Caco-2 (cell line): ENCODE measurements at regions not wholly inside any gene's neighbourhood (a gene's known extent, or its start where the extent isn't known, plus 50 kb on each side); places are given as distances from the start of the nearest gene placed in this dataset.

Experiments
- BruUV-seq: library from RNA; stranded (reverse); fragments of 400-500 nt; replicated peaks from 2 replicates; lab custom pipeline; 2021; lab: Mats Ljungman, UMichigan
- CTCF ChIA-PET: fragments of 300-600 bp; sonication (Branson Sonifier 250); formaldehyde crosslinking; loops from one replicate; lab custom pipeline; 2022; ENCODE audit warnings: antibody characterized with exemption; lab: Charles Lee
- POLR2A ChIA-PET: fragments of 300-600 bp; sonication (Branson Sonifier 250); formaldehyde crosslinking; loops from one replicate; lab custom pipeline; 2022; ENCODE audit warnings: antibody characterized with exemption; lab: Charles Lee
- DNase-seq, 2 experiments: peaks; one replicate each; pipeline versions ENCODE4 v3.0.0 to v3.0.0-alpha.2; 2020 to 2022
- H3K27me3 ChIP-seq: replicated peaks from 2 replicates; pipeline ENCODE4 v1.6.0; 2011; ENCODE audit warnings: low read length; ENCODE audit not compliant: control insufficient read depth, insufficient read depth
- H3K36me3 ChIP-seq: 2 replicates; pipeline ENCODE4 v1.5.1; 2011; ENCODE audit warnings: low read length; ENCODE audit not compliant: control insufficient read depth, insufficient read depth
- H3K4me1 ChIP-seq: fragments of 250-450 bp; sonication (Bioruptor Pico); 2 replicates; pipeline ENCODE4 v1.5.1; 2020; ENCODE audit warnings: mild to moderate bottlenecking
- H3K4me3 ChIP-seq: 2 replicates; pipeline ENCODE4 v1.5.1; 2011; ENCODE audit warnings: low read depth, mild to moderate bottlenecking, control low read depth, low read length
- H3K9me3 ChIP-seq: fragments of 250-450 bp; sonication (Bioruptor Pico); 2 replicates; pipeline ENCODE4 v1.5.1; 2020; ENCODE audit warnings: mild to moderate bottlenecking, moderate library complexity
- H3K27ac Mint-ChIP-seq: one replicate; pipeline ENCODE4 v1.8.0; 2022; ENCODE audit warnings: mixed read lengths; ENCODE audit not compliant: unreplicated experiment
- H3K27me3 Mint-ChIP-seq: one replicate; pipeline ENCODE4 v1.8.0; 2022; ENCODE audit warnings: mixed read lengths; ENCODE audit not compliant: insufficient read depth, unreplicated experiment
- H3K36me3 Mint-ChIP-seq: one replicate; pipeline ENCODE4 v1.8.0; 2022; ENCODE audit warnings: mild to moderate bottlenecking, mixed read lengths; ENCODE audit not compliant: insufficient read depth, unreplicated experiment
- H3K4me1 Mint-ChIP-seq: one replicate; pipeline ENCODE4 v1.8.0; 2022; ENCODE audit warnings: low read depth, mixed read lengths; ENCODE audit not compliant: unreplicated experiment
- H3K4me3 Mint-ChIP-seq: one replicate; pipeline ENCODE4 v1.8.0; 2022; ENCODE audit warnings: mild to moderate bottlenecking, moderate library complexity, mixed read lengths; ENCODE audit not compliant: unreplicated experiment
- H3K9me3 Mint-ChIP-seq: one replicate; pipeline ENCODE4 v1.8.0; 2022; ENCODE audit warnings: mixed read lengths; ENCODE audit not compliant: unreplicated experiment
- CTCF ChIP-seq, 2 experiments: fragments of 200-600 bp in 1 of 2; IDR thresholded peaks; 1 replicate in 1 of 2; 2 replicates in 1 of 2; pipeline versions ENCODE4 v1.5.1 to v1.8.0; 2011 to 2022; ENCODE audit warnings: antibody characterized with exemption in 1 of 2, control low read depth in 1 of 2, inconsistent platforms in 1 of 2, low read depth in 1 of 2, low read length in 1 of 2, mild to moderate bottlenecking in 1 of 2, moderate library complexity in 1 of 2; ENCODE audit not compliant: insufficient read depth in 1 of 2, severe bottlenecking in 1 of 2, unreplicated experiment in 1 of 2
- intact Hi-C: fragments of 100-400 bp; cut with micrococcal nuclease; formaldehyde crosslinking; loops from one replicate; pipeline ENCODE4 v1.10.0; 2022; ENCODE audit not compliant: unreplicated experiment

DNA sequence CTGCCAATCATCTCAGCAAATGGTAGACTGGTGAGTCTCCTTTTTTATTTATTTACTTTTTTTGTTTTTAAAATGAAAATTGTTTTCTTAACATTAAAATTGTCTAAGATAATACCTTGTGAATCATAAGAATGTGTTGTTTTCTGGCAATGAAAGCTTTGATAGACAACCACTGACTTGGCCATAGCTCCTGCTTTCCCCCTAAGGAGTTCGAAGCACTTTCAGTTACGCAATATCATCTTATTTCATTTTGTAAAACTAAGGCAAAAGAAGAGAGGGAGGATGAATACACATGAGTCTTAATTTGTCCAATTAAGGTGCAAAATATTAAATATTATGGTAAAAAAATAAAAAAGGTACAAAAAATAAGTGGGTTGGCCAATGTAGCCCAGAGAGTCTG, 74.8 kb upstream of the PLCL2 start:
- H3K4me3 ChIP-seq = no peak overlapping the region
- no peaks in the 10 kb centered on the region for H3K27me3 ChIP-seq
- Mint-ChIP-seq H3K4me3 (no peak overlapping the region), H3K27me3 (peaks cover 11% of the 10 kb centered on the region), H3K27ac (no peak overlapping the region), H3K9me3 (no peaks in the 10 kb centered on the region), H3K36me3 (no peaks in the 10 kb centered on the region), H3K4me1 (no peaks in the 10 kb centered on the region)
- no peak for TF ChIP-seq CTCF (IDR thresholded peaks at IDR 0.05; ENCODE audit: insufficient read depth in 1 of 2, low read depth in 1 of 2, low read length in 1 of 2, severe bottlenecking in 1 of 2, unreplicated experiment in 1 of 2)
- H3K9me3 ChIP-seq = no peaks in the 10 kb centered on the region
- ChIA-PET POLR2A (no interaction called here), CTCF (no interaction called here)
- BruUV-seq = no TSS peak
- H3K4me1 ChIP-seq = no peaks in the 10 kb centered on the region
- DNase-seq = no peak
- no peaks in the 10 kb centered on the region for H3K36me3 ChIP-seq
- intact Hi-C loops = no loop called here

- peaks cover 10% of the 10 kb centered on the region for H3K27me3 Mint-ChIP-seq
- POLR2A ChIA-PET = no interaction called here
Measured at GRCh38 chr3:16810593-16811367, 74.0 kb upstream of the PLCL2 start.

GRCh38 chr3:16811950-16812349, 72.8 kb upstream of the PLCL2 start:
- TF ChIP-seq CTCF (IDR thresholded peaks at IDR 0.05; ENCODE audit: insufficient read depth in 1 of 2, low read depth in 1 of 2, low read length in 1 of 2, severe bottlenecking in 1 of 2, unreplicated experiment in 1 of 2) = no peak
- Histone ChIP-seq H3K4me3 (no peak overlapping the region), H3K4me1 (no peaks in the 10 kb centered on the region), H3K9me3 (no peaks in the 10 kb centered on the region), H3K36me3 (no peaks in the 10 kb centered on the region), H3K27me3 (no peaks in the 10 kb centered on the region)
- no peak for DNase-seq
- H3K4me1 Mint-ChIP-seq = no peaks in the 10 kb centered on the region
- no peak overlapping the region for H3K4me3 Mint-ChIP-seq
- no TSS peak for BruUV-seq
- H3K36me3 Mint-ChIP-seq = no peaks in the 10 kb centered on the region
- intact Hi-C loops = no loop called here
- CTCF ChIA-PET = no interaction called here
- no peaks in the 10 kb centered on the region for H3K9me3 Mint-ChIP-seq
- no peak overlapping the region for H3K27ac Mint-ChIP-seq
- POLR2A ChIA-PET = no interaction called here
- H3K27me3 Mint-ChIP-seq = peaks cover 6% of the 10 kb centered on the region

More at GRCh38 chr3:16810593-16811367, 74.0 kb upstream of the PLCL2 start:
- CTCF ChIA-PET = no interaction called here
- H3K4me3 ChIP-seq = no peak overlapping the region
- no peaks in the 10 kb centered on the region for H3K36me3 ChIP-seq
- no peaks in the 10 kb centered on the region for H3K9me3 Mint-ChIP-seq
- intact Hi-C loops = no loop called here
- H3K27ac Mint-ChIP-seq = no peak overlapping the region
- H3K4me1 Mint-ChIP-seq = no peaks in the 10 kb centered on the region
- no peaks in the 10 kb centered on the region for H3K4me1 ChIP-seq
- H3K27me3 ChIP-seq = no peaks in the 10 kb centered on the region
- no peak for TF ChIP-seq CTCF (IDR thresholded peaks at IDR 0.05; ENCODE audit: insufficient read depth in 1 of 2, low read depth in 1 of 2, low read length in 1 of 2, severe bottlenecking in 1 of 2, unreplicated experiment in 1 of 2)
- H3K9me3 ChIP-seq = no peaks in the 10 kb centered on the region
- BruUV-seq = no TSS peak
- DNase-seq = no peak
- no peaks in the 10 kb centered on the region for H3K36me3 Mint-ChIP-seq
- H3K4me3 Mint-ChIP-seq = no peak overlapping the region
